Motor neuron (in vitro differentiated cells): ENCODE measurements at regions not wholly inside any gene's neighbourhood (a gene's known extent, or its start where the extent isn't known, plus 50 kb on each side); places are given as distances from the start of the nearest gene placed in this dataset.

Source experiments
- ATAC-seq, 8 experiments: fragments of 200-7000 bp; cut with Tn5 transposase; replicated peaks in 6 of 8; 2 replicates each; pipeline ENCODE4 v1.8.0; 2021; ENCODE audit warnings: mild to moderate bottlenecking in 8 of 8, moderate library complexity in 8 of 8
- H3K27ac ChIP-seq, 2 donors: fragments of 250-450 bp; sonication (Bioruptor Pico); 2 replicates each; pipeline ENCODE4 v1.9.0; 2021; ENCODE audit warnings: antibody characterized with exemption in 2 of 2, mild to moderate bottlenecking in 2 of 2, moderate library complexity in 1 of 2
- H3K4me1 ChIP-seq, 2 donors: fragments of 250-450 bp; sonication (Bioruptor Pico); replicated peaks in 1 of 2; 2 replicates each; pipeline ENCODE4 v1.6.1; 2021; ENCODE audit warnings: antibody characterized with exemption in 2 of 2, mild to moderate bottlenecking in 2 of 2, moderate library complexity in 1 of 2
- H3K4me3 ChIP-seq, 5 donors: fragments of 250-450 bp; sonication (Bioruptor Pico); 2 replicates each; pipeline ENCODE4 v1.9.0; 2021; ENCODE audit warnings: antibody characterized with exemption in 5 of 5, mild to moderate bottlenecking in 5 of 5, moderate library complexity in 4 of 5
- WGBS, 10 experiments: fragments of 450-650 bp; shearing (Covaris generic); methylation state at CpG; one replicate each; pipeline ENCODE4 v1.0.0; 2022; 5-methylcytosine and 5-hydroxymethylcytosine counted together
- in situ Hi-C, 9 experiments: fragments of 400-800 bp; cut with MboI; loops; one replicate each; pipeline ENCODE4 v1.15.0; 2021; ENCODE audit warnings: low sequenced_read_pairs in 9 of 9, low pct_unique_long_range_greater_than_20kb in 2 of 9; ENCODE audit not compliant: unreplicated experiment in 9 of 9

GRCh38 chr9:107683566-107683965 is 194.0 kb upstream of the KLF4 start:
- no peaks in the 10 kb centered on the region for H3K4me1 ChIP-seq
- no peak overlapping the region for H3K27ac ChIP-seq
- no peak for ATAC-seq
- H3K4me3 ChIP-seq = no peak overlapping the region
- in situ Hi-C loops = loop anchor here in 1 of 9 experiments (25.0 kb wide), 1 partner anchor 96 kb away; no protein-coding TSS in a partner anchor

DNA sequence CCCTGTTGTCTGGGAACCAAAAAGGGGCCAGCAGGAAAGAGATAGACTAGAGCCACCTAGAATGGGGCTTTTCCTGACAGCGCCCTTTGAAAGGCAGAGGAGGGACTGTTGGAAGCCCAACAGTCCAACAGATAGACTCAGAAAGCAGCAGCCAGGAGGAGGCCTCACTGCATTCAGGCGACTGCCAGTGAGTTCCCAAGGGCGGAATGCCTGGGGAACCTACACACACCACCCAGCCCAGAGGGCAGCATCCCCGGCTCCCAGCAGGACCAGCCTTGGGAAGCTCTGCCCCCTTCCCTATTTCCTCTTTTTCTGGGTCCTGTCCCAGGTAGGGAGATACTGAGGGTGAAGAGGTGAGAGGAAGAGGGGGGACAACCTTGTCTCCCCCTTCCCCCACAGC is 192.4 kb upstream of the KLF4 start:
- Histone ChIP-seq H3K27ac (no peak overlapping the region), H3K4me1 (no peaks in the 10 kb centered on the region), H3K4me3 (no peak overlapping the region)
- WGBS, 10 experiments = 75 to 90% (median 87%) methylated on average over 2 to 4 of the region's 4 CpGs; no CpG with 5 or more reads in 6 of the 10 experiments
- ATAC-seq = no peak
- in situ Hi-C loops = loop anchor here in 1 of 9 experiments (25.0 kb wide), 1 partner anchor 95 kb away; no protein-coding TSS in a partner anchor

DNA sequence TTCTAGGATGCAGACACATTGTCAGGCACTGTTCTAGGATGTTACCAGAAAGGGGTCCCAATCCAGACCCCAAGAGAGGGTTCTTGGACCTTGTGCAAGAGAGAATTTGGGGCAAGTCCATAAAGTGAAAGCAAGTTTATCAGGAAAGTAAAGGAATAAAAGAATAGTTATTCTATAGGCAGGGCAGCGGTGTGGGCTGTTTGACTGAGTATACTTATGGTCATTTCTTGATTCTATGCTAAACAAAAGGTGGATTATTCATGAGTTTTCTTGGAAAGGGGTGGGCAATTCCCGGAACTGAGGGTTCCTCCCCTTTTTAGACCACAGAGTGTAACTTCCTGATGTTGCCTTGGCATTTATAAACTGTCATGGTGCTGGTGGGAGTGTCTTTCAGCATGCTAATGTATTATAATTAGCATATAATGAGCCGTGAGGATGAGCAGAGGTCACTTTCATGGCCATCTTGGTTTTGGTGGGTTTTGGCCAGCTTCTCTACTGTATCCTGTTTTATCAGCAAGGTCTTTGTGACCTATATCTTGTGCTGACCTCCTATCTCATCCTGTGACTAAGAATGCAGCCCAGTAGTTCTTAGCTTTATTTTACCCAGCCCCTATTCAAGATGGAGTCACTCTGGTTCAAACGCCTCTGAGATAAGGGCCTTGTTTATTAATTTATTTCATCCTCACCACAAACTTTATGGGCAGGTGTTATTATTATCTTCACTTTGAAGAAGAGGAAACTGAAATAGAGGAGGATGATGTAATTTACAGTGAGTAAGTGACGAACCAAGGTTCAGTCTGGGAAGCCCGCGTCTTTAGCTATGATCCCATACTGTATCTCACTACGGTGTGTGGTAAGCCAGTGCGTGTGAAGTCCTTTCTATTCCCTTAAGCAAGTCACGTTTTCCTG is 186.0 kb upstream of the KLF4 start:
- Histone ChIP-seq H3K4me1 (peaks cover 8 to 17% of the 10 kb centered on the region in 2 donors), H3K27ac (no peak overlapping the region), H3K4me3 (no peak overlapping the region)
- WGBS, 10 experiments = 40 to 100% (median 74%) methylated on average over 1 to 7 of the region's 10 CpGs
- in situ Hi-C loops = loop anchor here in 1 of 9 experiments (25.0 kb wide), 1 partner anchor 88 kb away; no protein-coding TSS in a partner anchor
- peak in 3 of 8 experiments; percentile 70 to 73 (median 71) for ATAC-seq

DNA sequence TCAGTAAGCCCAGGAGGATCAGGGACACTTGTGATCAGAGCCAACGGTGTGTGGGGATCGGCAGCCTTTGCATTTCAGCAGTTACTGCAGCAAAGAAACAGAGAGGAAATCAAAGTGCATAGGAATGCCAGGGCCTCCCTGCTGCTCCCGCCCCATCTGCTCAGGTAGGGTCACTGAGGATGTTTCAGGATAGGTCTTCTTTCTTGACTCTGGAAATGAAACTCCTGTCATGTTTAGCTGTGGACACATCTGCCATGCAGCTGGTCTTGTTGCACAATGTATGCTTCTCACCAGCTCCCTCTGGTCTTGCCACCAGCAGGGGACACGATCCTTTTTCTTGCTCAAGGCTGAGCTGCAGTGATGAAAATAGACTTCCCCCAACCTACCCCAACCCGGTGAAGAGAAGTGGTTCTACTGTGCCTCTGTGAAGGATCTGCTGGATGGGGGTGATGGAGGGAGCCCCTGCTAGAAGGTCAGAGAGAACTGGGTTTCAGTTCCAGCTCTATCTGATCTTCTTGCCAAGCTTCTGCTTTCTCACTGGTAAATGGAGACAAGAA is 185.2 kb upstream of the KLF4 start:
- H3K4me1 ChIP-seq = peaks cover 8 to 17% of the 10 kb centered on the region in 2 donors
- H3K4me3 ChIP-seq = no peak overlapping the region
- ATAC-seq = peak in 5 of 8 experiments; percentile 8 to 86 (median 78)
- H3K27ac ChIP-seq = peak overlapping the region in 1 of 2 donors; percentile 33
- in situ Hi-C loops = loop anchor here in 1 of 9 experiments (25.0 kb wide), 1 partner anchor 87 kb away; no protein-coding TSS in a partner anchor
- WGBS, 10 experiments = 40 to 92% (median 63%) methylated on average over 1 to 5 of the region's 5 CpGs; no CpG with 5 or more reads in 4 of the 10 experiments

- in situ Hi-C loops = no loop called here
- 20 to 83% (median 52%) methylated on average over 1 to 3 of the region's 3 CpGs; no CpG with 5 or more reads in 1 of the 10 experiments for WGBS, 10 experiments
- Histone ChIP-seq H3K4me1 (peaks cover 10 to 17% of the 10 kb centered on the region in 2 donors), H3K27ac (peak overlapping the region in 1 of 2 donors; percentile 33), H3K4me3 (no peak overlapping the region)
- peak in 3 of 8 experiments; percentile 56 to 60 (median 58) for ATAC-seq
Observed at GRCh38 chr9:107673861-107674720, 184.5 kb upstream of the KLF4 start.

DNA sequence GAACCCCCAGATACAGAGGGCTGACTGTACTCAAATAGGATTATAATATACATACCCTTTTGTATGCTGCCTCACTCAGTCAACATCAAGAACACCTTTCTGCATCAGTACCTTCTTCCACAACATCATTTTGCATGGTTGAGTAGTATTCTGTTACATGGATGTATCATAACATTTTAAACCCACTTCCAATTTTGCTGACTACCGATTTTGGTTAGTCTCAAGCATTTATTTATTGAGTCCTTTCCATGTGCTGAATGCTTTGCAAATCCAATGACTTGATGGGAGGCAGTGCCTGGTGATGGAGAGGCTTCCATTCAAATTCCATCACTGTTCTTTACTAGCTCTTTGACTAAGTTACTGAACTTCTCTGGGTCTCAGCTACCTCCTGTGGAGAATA is 182.0 kb upstream of the KLF4 start:
- Histone ChIP-seq H3K4me1 (peaks cover 22 to 31% of the 10 kb centered on the region in 2 donors), H3K4me3 (no peak overlapping the region), H3K27ac (no peak overlapping the region)
- in situ Hi-C loops = no loop called here
- ATAC-seq = no peak
- WGBS, 10 experiments = 71 to 100% (median 88%) methylated on average over 1 of the region's 1 CpG; no CpG with 5 or more reads in 5 of the 10 experiments

- Histone ChIP-seq H3K4me1 (peaks cover 17 to 21% of the 10 kb centered on the region in 2 donors), H3K27ac (no peak overlapping the region), H3K4me3 (no peak overlapping the region)
- WGBS, 10 experiments = 63 to 95% (median 89%) methylated on average over 2 to 8 of the region's 8 CpGs; no CpG with 5 or more reads in 1 of the 10 experiments
- in situ Hi-C loops = no loop called here
- peak in 3 of 8 experiments; percentile 27 to 44 (median 41) for ATAC-seq
Observed at GRCh38 chr9:107669422-107669821, 179.9 kb upstream of the KLF4 start.

DNA sequence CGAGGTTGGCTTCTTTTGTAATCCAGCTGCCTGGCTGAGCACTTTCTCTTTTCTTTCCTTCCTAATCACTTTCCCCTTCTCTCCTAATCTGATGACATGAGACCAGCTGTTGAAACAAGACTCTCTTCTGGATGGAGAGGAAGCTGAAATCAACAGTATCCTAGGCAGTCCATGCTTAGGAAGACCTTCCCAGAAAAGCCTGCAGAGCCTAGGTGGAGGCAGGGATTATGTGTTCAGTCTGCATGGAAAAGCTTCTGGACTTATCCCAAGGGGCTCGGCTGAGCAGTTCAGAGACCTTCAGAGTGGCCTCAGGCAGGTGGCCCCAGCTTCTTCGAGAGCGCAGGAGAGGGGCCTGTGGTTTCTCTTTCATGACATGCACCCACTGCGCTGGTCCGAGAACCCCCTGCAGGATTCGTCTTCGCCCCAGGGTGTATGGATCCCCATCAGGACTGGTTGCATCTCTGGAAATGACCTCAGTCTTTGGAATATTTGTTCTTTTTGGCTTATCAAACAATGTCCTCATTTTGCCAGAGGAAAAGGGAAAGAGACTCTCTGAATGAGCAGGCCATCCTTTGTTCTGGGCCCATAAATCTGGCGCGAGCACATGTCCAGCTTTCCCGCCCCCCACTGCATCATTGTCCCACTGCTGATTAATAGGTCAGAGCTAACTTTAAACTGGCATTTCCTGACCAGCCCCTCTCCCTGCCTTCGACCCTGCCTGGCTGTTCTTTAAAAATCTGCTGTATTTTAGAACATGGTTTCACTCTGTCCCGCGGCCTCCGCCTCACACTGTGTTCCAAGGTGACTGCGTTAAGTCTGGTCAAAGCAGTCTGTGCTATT is 177.9 kb upstream of the KLF4 start:
- in situ Hi-C loops = no loop called here
- H3K4me3 ChIP-seq = no peak overlapping the region
- ATAC-seq = peak in 5 of 8 experiments; percentile 89 to 92 (median 91)
- H3K27ac ChIP-seq = peak overlapping the region; percentile 2 to 62
- 0 to 100% (median 30%) methylated on average over 1 to 11 of the region's 16 CpGs; no CpG with 5 or more reads in 1 of the 10 experiments for WGBS, 10 experiments
- H3K4me1 ChIP-seq = peaks cover 14% of the 10 kb centered on the region in 2 donors

GRCh38 chr9:107665057-107665456 is 175.5 kb upstream of the KLF4 start:
- no peak for ATAC-seq
- peaks cover 14% of the 10 kb centered on the region in 2 donors for H3K4me1 ChIP-seq
- in situ Hi-C loops = no loop called here

GRCh38 chr9:107660976-107661375 is 171.4 kb upstream of the KLF4 start:
- H3K4me3 ChIP-seq = no peak overlapping the region
- 30 to 94% (median 74%) methylated on average over 2 of the region's 2 CpGs; no CpG with 5 or more reads in 2 of the 10 experiments for WGBS, 10 experiments
- ATAC-seq = no peak
- in situ Hi-C loops = no loop called here
- no peak overlapping the region for H3K27ac ChIP-seq
- no peaks in the 10 kb centered on the region for H3K4me1 ChIP-seq

More at GRCh38 chr9:107665057-107665456, 175.5 kb upstream of the KLF4 start:
- H3K4me3 ChIP-seq = no peak overlapping the region
- WGBS, 10 experiments = 10 to 100% (median 56%) methylated on average over 1 to 4 of the region's 4 CpGs; no CpG with 5 or more reads in 1 of the 10 experiments
- no peak overlapping the region for H3K27ac ChIP-seq

DNA sequence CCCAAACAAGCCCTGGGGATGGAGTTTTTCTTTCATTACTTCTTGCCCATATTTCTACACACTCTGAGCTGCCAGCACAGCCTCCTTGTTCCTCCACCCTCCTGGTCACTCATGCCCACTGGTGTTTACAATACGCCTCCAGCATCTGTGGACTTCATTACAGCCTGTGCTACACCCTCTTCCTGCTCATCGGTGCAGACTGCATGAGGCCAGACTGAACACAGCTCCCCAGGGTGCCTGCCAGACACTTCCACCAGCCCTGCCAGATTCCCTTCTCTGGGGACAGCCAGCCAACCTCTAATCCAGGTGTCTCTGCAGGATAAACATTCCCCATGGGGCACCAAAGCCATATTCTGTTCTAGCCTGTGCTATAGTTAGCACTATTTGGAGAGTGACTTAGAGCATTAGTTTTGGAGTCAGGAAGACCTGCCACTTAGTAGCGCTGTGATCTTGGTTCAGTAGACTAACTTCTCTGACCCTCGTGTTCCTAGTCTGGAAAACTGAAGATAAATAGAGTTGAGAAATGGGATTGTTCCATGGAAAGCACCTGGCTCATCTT is 163.8 kb upstream of the KLF4 start:
- Histone ChIP-seq H3K27ac (no peak overlapping the region), H3K4me1 (no peaks in the 10 kb centered on the region), H3K4me3 (no peak overlapping the region)
- in situ Hi-C loops = no loop called here
- 50 to 85% (median 64%) methylated on average over 1 to 3 of the region's 4 CpGs; no CpG with 5 or more reads in 3 of the 10 experiments for whole genome bisulfite sequencing, 10 experiments
- no peak for ATAC-seq
